ENCODE measurements at regions not wholly inside any gene's neighbourhood (a gene's known extent, or its start where the extent isn't known, plus 50 kb on each side); places are given as distances from the start of the nearest gene placed in this dataset.

- no peak for TF ChIP-seq POLR2A (IDR thresholded peaks at IDR 0.05; ENCODE audit: low read depth, low read length)
- no peak for TF ChIP-seq CTCF (IDR thresholded peaks at IDR 0.05; ENCODE audit: extremely low read depth in 1 of 2, insufficient read depth in 1 of 2, low read depth in 1 of 2, low read length in 2 of 2)
- no peak for TF ChIP-seq EZH2 (IDR thresholded peaks at IDR 0.05; ENCODE audit: borderline replicate concordance, low read depth, low read length, severe bottlenecking)
- no peak for TF ChIP-seq POLR2AphosphoS5 (IDR thresholded peaks at IDR 0.05; ENCODE audit: insufficient read depth, low read depth, low read length)
- no peak for TF ChIP-seq FOS (IDR thresholded peaks at IDR 0.05; ENCODE audit: borderline replicate concordance, insufficient read depth, low read length)
- TF ChIP-seq MYC (IDR thresholded peaks at IDR 0.05; ENCODE audit: low read depth, low read length), result no peak
- no peak for TF ChIP-seq MAX (IDR thresholded peaks at IDR 0.05; ENCODE audit: insufficient read depth, insufficient read length)
- no peak for TF ChIP-seq JUN (IDR thresholded peaks at IDR 0.05; ENCODE audit: borderline replicate concordance, insufficient read depth, insufficient read length, low read depth)
- TF ChIP-seq GATA2 (IDR thresholded peaks at IDR 0.05; ENCODE audit: insufficient read depth, insufficient read length, low read depth, low read length), result no peak
These were observed 64.2 kb upstream of the STK32A start for GRCh38 chr5:147170603-147171002.

All from endothelial cell of umbilical vein (primary cell).